Gastroesophageal sphincter (tissue), 4 donors: ENCODE measurements at regions not wholly inside any gene's neighbourhood (a gene's known extent, or its start where the extent isn't known, plus 50 kb on each side); places are given as distances from the start of the nearest gene placed in this dataset.

ENCODE experiments used
- ATAC-seq: fragments of 150-250 bp; one replicate; pipeline ENCODE4 v1.9.1; 2016; ENCODE audit warnings: mild to moderate bottlenecking, moderate library complexity
- H3K27ac ChIP-seq, 4 donors: fragments of 200-600 bp; sonication (generic) in 3 of 4; 1 replicate in 3 of 4; 2 replicates in 1 of 4; pipeline ENCODE4 v1.5.1; 2016 to 2019
- H3K27me3 ChIP-seq: fragments of 200-600 bp; sonication (generic); one replicate; pipeline ENCODE4 v1.5.1; 2019
- H3K36me3 ChIP-seq, 2 donors: fragments of 200-600 bp; sonication (generic); one replicate each; pipeline ENCODE4 v1.5.1; 2019; ENCODE audit warnings: control low read depth in 1 of 2
- H3K4me1 ChIP-seq, 3 donors: fragments of 200-600 bp; sonication (generic); 1 replicate in 2 of 3; 2 replicates in 1 of 3; pipeline ENCODE4 v1.5.1; 2016 to 2019; ENCODE audit warnings: control low read depth in 2 of 3
- H3K4me3 ChIP-seq, 2 donors: fragments of 200-600 bp; sonication (generic); one replicate each; pipeline ENCODE4 v1.5.1; 2019; ENCODE audit warnings: mild to moderate bottlenecking in 1 of 2, moderate library complexity in 1 of 2
- H3K9me3 ChIP-seq, 3 donors: fragments of 200-600 bp; sonication (generic); one replicate each; pipeline ENCODE4 v1.5.1; 2017 to 2019; ENCODE audit warnings: control low read depth in 2 of 3
- EP300 ChIP-seq: sonication (generic); formaldehyde crosslinking; IDR thresholded peaks from one replicate; pipeline ENCODE4 v1.6.1; 2017; ENCODE audit warnings: antibody characterized with exemption, mild to moderate bottlenecking
- POLR2A ChIP-seq, 2 donors: fragments of 450-650 bp; IDR thresholded peaks; one replicate each; pipeline ENCODE4 v1.6.1; 2017; ENCODE audit warnings: antibody characterized with exemption in 2 of 2, mild to moderate bottlenecking in 2 of 2, moderate library complexity in 1 of 2
- POLR2AphosphoS5 ChIP-seq: sonication (generic); formaldehyde crosslinking; IDR thresholded peaks from one replicate; pipeline ENCODE4 v1.6.1; 2017; ENCODE audit warnings: antibody characterized with exemption
- WGBS, 2 donors: methylation state at CpG; one replicate each; pipeline ENCODE4 v1.1.5; 2018; ENCODE audit warnings: low coverage in 1 of 2; 5-methylcytosine and 5-hydroxymethylcytosine counted together
- TF ChIP-seq, protein P1 (sequence below), 4 experiments: fragments of 200-600 bp in 2 of 4; fragments of 450-650 bp in 2 of 4; sonication (generic) in 1 of 4; IDR thresholded peaks; one replicate each; pipeline ENCODE4 v1.5.1; 2017 to 2019; ENCODE audit warnings: antibody characterized with exemption in 4 of 4, mild to moderate bottlenecking in 2 of 4, moderate library complexity in 2 of 4

DNA sequence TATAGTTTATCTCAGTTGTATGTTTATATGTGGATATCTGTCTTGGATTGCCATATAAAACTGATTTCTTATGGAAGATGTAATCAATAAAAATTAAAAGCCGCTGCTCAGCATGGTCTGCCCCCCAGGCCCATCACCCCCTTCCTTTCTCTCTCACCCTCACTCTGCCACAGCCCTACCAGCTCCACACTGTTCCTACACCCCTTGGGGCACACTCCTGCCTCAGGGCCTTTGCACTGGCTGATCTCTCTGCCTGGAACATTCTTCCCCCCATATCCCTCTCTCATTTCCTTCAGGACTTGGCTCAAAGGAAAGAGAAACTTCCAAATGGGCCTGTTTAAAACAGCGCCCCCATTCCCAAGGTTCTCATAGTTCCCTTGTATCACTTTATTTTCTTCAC, 63.1 kb downstream of the LRRC32 start:
- TF ChIP-seq, protein P1, sequence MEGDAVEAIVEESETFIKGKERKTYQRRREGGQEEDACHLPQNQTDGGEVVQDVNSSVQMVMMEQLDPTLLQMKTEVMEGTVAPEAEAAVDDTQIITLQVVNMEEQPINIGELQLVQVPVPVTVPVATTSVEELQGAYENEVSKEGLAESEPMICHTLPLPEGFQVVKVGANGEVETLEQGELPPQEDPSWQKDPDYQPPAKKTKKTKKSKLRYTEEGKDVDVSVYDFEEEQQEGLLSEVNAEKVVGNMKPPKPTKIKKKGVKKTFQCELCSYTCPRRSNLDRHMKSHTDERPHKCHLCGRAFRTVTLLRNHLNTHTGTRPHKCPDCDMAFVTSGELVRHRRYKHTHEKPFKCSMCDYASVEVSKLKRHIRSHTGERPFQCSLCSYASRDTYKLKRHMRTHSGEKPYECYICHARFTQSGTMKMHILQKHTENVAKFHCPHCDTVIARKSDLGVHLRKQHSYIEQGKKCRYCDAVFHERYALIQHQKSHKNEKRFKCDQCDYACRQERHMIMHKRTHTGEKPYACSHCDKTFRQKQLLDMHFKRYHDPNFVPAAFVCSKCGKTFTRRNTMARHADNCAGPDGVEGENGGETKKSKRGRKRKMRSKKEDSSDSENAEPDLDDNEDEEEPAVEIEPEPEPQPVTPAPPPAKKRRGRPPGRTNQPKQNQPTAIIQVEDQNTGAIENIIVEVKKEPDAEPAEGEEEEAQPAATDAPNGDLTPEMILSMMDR (IDR thresholded peaks at IDR 0.05), result no peak
- TF ChIP-seq POLR2AphosphoS5 (no peak), POLR2A (IDR thresholded peaks at IDR 0.05) (no peak), EP300 (no peak)
- no peaks in the 10 kb centered on the region for H3K9me3 ChIP-seq
- H3K27ac ChIP-seq, result no peak overlapping the region
- 85% methylated on average over 2 of the region's 2 CpGs; no CpG with 5 or more reads in 1 of the 2 donors for WGBS, 2 donors
- no peaks in the 10 kb centered on the region for H3K36me3 ChIP-seq
- H3K4me3 ChIP-seq, result no peak overlapping the region
- ATAC-seq, result no peak
- peaks cover 0 to 61% (median 43%) of the 10 kb centered on the region in 3 donors for H3K4me1 ChIP-seq
- no peaks in the 10 kb centered on the region for H3K27me3 ChIP-seq

DNA sequence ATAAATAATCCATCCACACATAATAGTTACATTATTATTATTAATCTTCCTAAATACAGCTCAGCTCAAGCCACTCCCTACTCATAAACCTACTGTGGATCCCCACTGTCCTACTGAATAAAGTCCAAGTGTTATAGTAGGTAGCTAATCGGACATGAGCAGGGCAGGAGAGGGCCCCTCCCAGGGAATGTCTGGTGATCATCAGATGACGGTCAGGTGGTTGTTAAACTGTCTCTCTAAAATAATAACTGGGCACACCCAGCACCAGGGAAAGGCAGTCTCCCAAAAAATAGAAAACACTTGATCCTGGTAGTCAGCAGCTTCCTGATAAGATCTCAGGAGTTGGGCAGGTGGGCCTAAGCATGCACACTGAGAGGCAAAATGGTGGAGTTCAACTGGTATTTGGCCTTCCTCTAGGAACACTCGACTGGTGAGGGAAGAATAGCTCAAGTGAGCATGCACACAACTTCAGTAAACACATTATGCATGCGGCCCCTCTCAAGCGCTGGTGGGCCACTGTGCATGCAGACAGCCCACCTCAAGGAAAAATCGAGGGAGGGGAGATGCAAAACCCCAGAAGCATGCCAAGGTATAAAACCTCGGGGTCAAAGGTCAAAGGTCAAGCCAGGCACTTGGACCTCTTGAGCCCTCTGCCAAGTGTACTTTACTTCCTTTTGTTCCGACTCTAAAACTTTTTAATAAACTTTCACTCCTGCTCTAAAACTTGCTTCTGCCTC, 65.0 kb downstream of the LRRC32 start:
- Histone ChIP-seq H3K4me3 (no peak overlapping the region), H3K27ac (peak overlapping the region in 1 of 4 donors; percentile 64), H3K9me3 (no peaks in the 10 kb centered on the region), H3K36me3 (no peaks in the 10 kb centered on the region), H3K27me3 (no peaks in the 10 kb centered on the region), H3K4me1 (peaks cover 0 to 49% (median 36%) of the 10 kb centered on the region in 3 donors)
- ATAC-seq, result no peak
- WGBS, 2 donors, result 81 to 94% methylated on average over 7 of the region's 8 CpGs
- TF ChIP-seq POLR2A (IDR thresholded peaks at IDR 0.05), result no peak

DNA sequence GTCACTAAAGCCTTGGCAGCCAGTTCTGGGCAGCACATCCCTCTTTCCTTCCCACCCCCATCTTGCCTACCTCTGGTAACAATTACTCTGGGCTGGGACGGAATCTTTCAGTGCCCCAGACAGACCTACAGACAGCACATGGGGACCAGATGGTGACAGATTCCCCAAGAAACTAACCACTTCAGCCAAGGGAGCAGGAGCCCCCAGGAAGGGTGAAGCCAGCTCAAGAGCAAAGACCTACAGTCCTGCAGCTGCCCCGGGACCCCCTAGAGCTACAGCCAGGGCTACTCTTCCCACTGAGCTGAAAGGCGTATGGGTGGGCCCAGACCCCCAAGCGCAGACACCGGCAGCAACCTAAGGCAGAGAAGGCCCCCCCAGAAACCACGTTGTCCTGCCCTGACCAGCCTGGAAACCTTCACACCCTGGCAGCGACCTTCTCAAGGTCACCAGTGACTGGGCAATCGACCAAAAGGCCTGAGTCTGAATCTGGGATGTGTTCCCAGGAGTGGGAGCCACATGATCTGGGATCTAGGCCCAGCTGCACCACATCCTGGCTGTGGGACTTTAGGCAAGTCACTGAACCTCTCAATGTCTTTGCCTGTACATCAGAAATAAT, 65.8 kb downstream of the LRRC32 start:
- ATAC-seq, result no peak
- 0 to 39% methylated on average over 1 to 3 of the region's 8 CpGs for WGBS, 2 donors
- Histone ChIP-seq H3K4me3 (no peak overlapping the region), H3K9me3 (no peaks in the 10 kb centered on the region), H3K27me3 (no peaks in the 10 kb centered on the region), H3K27ac (peak overlapping the region in 1 of 4 donors; percentile 64), H3K4me1 (peaks cover 0 to 48% (median 34%) of the 10 kb centered on the region in 3 donors), H3K36me3 (no peaks in the 10 kb centered on the region)
- TF ChIP-seq, protein P1 (IDR thresholded peaks at IDR 0.05), result no peak
- TF ChIP-seq EP300 (no peak), POLR2AphosphoS5 (no peak)

DNA sequence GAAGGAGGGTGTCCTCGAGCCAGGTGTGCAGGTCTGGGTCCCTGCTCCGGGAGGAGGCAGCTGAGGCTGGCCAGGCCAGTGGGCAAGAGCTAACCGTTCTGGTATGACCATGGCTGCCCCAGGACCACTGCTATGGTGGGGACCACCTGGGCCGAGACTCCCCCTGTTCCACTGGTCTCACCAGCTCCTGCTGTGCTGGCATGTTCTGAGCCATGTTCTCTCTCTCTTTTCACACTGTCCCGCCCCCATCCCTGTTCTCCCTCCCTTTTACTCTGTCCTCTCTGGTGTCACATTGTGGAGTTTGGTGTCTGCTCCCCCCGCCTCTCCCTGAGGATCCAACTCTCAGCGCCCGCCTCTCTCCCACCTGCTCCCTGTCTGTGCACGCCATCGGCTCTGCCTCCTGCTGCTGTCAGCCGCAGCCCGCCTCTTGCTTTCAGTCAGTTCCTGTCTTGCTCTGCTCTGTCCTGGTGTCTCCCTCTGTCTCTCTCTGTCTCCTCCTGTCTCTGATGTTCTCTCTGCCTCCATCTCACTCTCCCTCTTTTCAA, 66.4 kb downstream of the LRRC32 start:
- Histone ChIP-seq H3K9me3 (no peaks in the 10 kb centered on the region), H3K27ac (peak overlapping the region in 1 of 4 donors; percentile 64), H3K36me3 (no peaks in the 10 kb centered on the region), H3K4me3 (no peak overlapping the region), H3K4me1 (peaks cover 0 to 48% (median 34%) of the 10 kb centered on the region in 3 donors), H3K27me3 (no peaks in the 10 kb centered on the region)
- 83 to 88% methylated on average over 5 to 11 of the region's 12 CpGs for WGBS, 2 donors
- TF ChIP-seq POLR2A (IDR thresholded peaks at IDR 0.05), result no peak
- no peak for TF ChIP-seq EP300
- TF ChIP-seq, protein P1 (IDR thresholded peaks at IDR 0.05), result no peak
- TF ChIP-seq POLR2AphosphoS5, result no peak
- ATAC-seq, result no peak

DNA sequence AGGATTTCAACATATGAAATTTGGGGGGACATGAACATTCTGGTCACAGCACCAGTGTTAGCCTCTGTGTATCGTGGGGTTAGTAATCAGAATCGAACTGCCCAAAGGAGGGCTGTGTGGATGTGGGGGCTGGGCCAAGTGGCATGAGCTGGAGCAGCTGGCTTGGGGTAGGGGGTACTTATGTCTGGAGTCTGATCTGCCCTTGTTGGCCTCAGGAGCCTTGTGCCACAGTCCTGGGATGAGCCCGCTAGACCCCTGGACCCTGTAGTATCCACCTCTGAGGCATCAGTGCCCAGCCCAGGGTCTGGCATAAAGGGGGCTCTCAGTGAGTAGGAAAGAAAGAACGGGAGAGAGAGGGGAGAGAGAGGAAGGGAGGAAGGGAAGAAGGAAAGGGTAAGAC, 67.3 kb downstream of the LRRC32 start:
- Histone ChIP-seq H3K27me3 (no peaks in the 10 kb centered on the region), H3K4me1 (peaks cover 0 to 48% (median 34%) of the 10 kb centered on the region in 3 donors), H3K27ac (peak overlapping the region in 2 of 4 donors; percentile 48 to 64), H3K4me3 (no peak overlapping the region), H3K9me3 (no peaks in the 10 kb centered on the region), H3K36me3 (no peaks in the 10 kb centered on the region)
- 75 to 100% methylated on average over 1 to 2 of the region's 4 CpGs for WGBS, 2 donors
- no peak for ATAC-seq
- TF ChIP-seq EP300 (no peak), POLR2AphosphoS5 (no peak), POLR2A (IDR thresholded peaks at IDR 0.05) (no peak)
- TF ChIP-seq, protein P1 (IDR thresholded peaks at IDR 0.05), result no peak
